H1 (cell line): ENCODE measurements at regions not wholly inside any gene's neighbourhood (a gene's known extent, or its start where the extent isn't known, plus 50 kb on each side); places are given as distances from the start of the nearest gene placed in this dataset.
A peak's percentile ranks its signal among the peaks of the same experiment; 100 is the strongest.

ENCODE experiments used
- CEBPB ChIP-seq: IDR thresholded peaks from 2 replicates; pipeline ENCODE4 v1.6.1; 2012; ENCODE audit warnings: low read depth, low read length
- CREB1 ChIP-seq: IDR thresholded peaks from 2 replicates; pipeline ENCODE4 v1.6.1; 2012; ENCODE audit warnings: inconsistent platforms
- CTBP2 ChIP-seq: IDR thresholded peaks from 2 replicates; pipeline ENCODE4 v1.7.0; 2011; ENCODE audit warnings: borderline replicate concordance, mild to moderate bottlenecking, moderate library complexity, mixed read lengths, low read length; ENCODE audit not compliant: insufficient read depth, insufficient read length
- NANOG ChIP-seq: IDR thresholded peaks from 2 replicates; pipeline ENCODE4 v1.6.1; 2011; ENCODE audit warnings: low read length, low read depth, mild to moderate bottlenecking, inconsistent platforms; ENCODE audit not compliant: insufficient read depth, poor library complexity, severe bottlenecking
- POLR2A ChIP-seq, 2 experiments: IDR thresholded peaks; 1 replicate in 1 of 2; 2 replicates in 1 of 2; pipeline ENCODE4 v1.6.1; 2011; ENCODE audit warnings: low read depth in 2 of 2, low read length in 2 of 2, mild to moderate bottlenecking in 2 of 2; ENCODE audit errors: control extremely low read depth in 1 of 2
- RBBP5 ChIP-seq: IDR thresholded peaks from 2 replicates; pipeline ENCODE4 v1.7.1; 2012; ENCODE audit warnings: low read depth, mild to moderate bottlenecking, inconsistent platforms, low read length, moderate library complexity, borderline replicate concordance
- SIRT6 ChIP-seq: IDR thresholded peaks from one replicate; pipeline ENCODE4 v1.7.1; 2012; ENCODE audit warnings: low read length, inconsistent platforms
- TAF7 ChIP-seq: optimal IDR thresholded peaks from 2 replicates; pipeline ENCODE3; 2011; ENCODE audit warnings: low read depth, mild to moderate bottlenecking, inconsistent platforms, low read length, moderate library complexity, borderline replicate concordance
- TBP ChIP-seq: IDR thresholded peaks from 2 replicates; pipeline ENCODE4 v1.6.1; 2011; ENCODE audit warnings: low read depth, low read length, improper control_type of control experiment
- TEAD4 ChIP-seq: IDR thresholded peaks from 2 replicates; pipeline ENCODE4 v1.6.1; 2012; ENCODE audit warnings: low read depth, low read length, inconsistent platforms, mixed read lengths
- TF ChIP-seq, protein P1 (sequence below): fragments of 300-600 bp; sonication (generic); IDR thresholded peaks from 2 replicates; pipeline ENCODE4 v1.7.1; 2012; ENCODE audit warnings: low read length, moderate library complexity, mild to moderate bottlenecking, inconsistent platforms; ENCODE audit not compliant: insufficient replicate concordance

DNA sequence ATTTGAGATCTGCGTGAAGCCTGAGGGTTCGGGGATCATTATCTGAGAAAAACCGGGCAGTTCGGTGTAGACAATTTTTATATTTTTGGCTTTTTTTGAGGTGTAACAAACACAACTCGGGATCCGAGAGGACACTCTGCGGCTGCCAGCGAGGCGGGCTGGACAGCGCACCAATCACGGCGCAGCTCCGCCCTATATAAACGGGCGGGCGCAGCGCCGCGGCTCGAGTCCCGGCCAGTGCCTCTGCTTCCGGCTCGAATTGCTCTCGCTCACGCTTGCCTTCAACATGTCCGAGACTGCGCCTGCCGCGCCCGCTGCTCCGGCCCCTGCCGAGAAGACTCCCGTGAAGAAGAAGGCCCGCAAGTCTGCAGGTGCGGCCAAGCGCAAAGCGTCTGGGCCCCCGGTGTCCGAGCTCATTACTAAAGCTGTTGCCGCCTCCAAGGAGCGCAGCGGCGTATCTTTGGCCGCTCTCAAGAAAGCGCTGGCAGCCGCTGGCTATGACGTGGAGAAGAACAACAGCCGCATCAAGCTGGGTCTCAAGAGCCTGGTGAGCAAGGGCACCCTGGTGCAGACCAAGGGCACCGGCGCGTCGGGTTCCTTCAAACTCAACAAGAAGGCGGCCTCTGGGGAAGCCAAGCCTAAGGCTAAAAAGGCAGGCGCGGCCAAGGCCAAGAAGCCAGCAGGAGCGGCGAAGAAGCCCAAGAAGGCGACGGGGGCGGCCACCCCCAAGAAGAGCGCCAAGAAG, 69.0 kb downstream of the HFE start (continued):
- TF ChIP-seq CEBPB (no peak), NANOG (no peak), CREB1 (no peak; the same call in none of the 2 replicates), RBBP5 (peak; percentile 57; the same call in 1 of the 2 replicates), SIRT6 (no peak), POLR2A (IDR thresholded peaks at IDR 0.05; ENCODE audit: control extremely low read depth in 1 of 2, low read depth in 2 of 2, low read length in 2 of 2) (peak; percentile 87 to 97), CTBP2 (no peak), TAF7 (peak; percentile 99), TBP (peak; percentile 98), TEAD4 (no peak)
- TF ChIP-seq, protein P1, sequence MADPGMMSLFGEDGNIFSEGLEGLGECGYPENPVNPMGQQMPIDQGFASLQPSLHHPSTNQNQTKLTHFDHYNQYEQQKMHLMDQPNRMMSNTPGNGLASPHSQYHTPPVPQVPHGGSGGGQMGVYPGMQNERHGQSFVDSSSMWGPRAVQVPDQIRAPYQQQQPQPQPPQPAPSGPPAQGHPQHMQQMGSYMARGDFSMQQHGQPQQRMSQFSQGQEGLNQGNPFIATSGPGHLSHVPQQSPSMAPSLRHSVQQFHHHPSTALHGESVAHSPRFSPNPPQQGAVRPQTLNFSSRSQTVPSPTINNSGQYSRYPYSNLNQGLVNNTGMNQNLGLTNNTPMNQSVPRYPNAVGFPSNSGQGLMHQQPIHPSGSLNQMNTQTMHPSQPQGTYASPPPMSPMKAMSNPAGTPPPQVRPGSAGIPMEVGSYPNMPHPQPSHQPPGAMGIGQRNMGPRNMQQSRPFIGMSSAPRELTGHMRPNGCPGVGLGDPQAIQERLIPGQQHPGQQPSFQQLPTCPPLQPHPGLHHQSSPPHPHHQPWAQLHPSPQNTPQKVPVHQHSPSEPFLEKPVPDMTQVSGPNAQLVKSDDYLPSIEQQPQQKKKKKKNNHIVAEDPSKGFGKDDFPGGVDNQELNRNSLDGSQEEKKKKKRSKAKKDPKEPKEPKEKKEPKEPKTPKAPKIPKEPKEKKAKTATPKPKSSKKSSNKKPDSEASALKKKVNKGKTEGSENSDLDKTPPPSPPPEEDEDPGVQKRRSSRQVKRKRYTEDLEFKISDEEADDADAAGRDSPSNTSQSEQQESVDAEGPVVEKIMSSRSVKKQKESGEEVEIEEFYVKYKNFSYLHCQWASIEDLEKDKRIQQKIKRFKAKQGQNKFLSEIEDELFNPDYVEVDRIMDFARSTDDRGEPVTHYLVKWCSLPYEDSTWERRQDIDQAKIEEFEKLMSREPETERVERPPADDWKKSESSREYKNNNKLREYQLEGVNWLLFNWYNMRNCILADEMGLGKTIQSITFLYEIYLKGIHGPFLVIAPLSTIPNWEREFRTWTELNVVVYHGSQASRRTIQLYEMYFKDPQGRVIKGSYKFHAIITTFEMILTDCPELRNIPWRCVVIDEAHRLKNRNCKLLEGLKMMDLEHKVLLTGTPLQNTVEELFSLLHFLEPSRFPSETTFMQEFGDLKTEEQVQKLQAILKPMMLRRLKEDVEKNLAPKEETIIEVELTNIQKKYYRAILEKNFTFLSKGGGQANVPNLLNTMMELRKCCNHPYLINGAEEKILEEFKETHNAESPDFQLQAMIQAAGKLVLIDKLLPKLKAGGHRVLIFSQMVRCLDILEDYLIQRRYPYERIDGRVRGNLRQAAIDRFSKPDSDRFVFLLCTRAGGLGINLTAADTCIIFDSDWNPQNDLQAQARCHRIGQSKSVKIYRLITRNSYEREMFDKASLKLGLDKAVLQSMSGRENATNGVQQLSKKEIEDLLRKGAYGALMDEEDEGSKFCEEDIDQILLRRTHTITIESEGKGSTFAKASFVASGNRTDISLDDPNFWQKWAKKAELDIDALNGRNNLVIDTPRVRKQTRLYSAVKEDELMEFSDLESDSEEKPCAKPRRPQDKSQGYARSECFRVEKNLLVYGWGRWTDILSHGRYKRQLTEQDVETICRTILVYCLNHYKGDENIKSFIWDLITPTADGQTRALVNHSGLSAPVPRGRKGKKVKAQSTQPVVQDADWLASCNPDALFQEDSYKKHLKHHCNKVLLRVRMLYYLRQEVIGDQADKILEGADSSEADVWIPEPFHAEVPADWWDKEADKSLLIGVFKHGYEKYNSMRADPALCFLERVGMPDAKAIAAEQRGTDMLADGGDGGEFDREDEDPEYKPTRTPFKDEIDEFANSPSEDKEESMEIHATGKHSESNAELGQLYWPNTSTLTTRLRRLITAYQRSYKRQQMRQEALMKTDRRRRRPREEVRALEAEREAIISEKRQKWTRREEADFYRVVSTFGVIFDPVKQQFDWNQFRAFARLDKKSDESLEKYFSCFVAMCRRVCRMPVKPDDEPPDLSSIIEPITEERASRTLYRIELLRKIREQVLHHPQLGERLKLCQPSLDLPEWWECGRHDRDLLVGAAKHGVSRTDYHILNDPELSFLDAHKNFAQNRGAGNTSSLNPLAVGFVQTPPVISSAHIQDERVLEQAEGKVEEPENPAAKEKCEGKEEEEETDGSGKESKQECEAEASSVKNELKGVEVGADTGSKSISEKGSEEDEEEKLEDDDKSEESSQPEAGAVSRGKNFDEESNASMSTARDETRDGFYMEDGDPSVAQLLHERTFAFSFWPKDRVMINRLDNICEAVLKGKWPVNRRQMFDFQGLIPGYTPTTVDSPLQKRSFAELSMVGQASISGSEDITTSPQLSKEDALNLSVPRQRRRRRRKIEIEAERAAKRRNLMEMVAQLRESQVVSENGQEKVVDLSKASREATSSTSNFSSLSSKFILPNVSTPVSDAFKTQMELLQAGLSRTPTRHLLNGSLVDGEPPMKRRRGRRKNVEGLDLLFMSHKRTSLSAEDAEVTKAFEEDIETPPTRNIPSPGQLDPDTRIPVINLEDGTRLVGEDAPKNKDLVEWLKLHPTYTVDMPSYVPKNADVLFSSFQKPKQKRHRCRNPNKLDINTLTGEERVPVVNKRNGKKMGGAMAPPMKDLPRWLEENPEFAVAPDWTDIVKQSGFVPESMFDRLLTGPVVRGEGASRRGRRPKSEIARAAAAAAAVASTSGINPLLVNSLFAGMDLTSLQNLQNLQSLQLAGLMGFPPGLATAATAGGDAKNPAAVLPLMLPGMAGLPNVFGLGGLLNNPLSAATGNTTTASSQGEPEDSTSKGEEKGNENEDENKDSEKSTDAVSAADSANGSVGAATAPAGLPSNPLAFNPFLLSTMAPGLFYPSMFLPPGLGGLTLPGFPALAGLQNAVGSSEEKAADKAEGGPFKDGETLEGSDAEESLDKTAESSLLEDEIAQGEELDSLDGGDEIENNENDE, result peak; percentile 46
